ENCODE measurements at regions not wholly inside any gene's neighbourhood (a gene's known extent, or its start where the extent isn't known, plus 50 kb on each side); places are given as distances from the start of the nearest gene placed in this dataset.

DNA sequence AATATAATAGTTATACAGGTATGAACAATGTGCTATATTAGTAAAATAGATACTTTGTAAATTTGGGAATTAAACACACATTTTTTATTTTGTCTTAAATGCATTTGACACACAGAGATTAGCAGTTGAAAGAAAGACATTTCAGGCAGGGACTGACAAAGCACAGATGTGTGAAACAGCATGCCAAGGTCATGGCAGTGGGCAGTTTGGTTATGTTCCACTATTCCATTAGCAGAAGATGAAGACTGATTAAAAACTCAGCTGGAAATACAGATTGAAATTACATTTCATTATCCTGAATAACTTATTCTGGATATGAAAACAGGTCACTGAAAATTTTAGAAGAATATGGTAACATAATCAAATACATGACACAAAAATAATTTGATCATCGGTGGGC, 669.8 kb upstream of the LRFN5 start (continued):
- TF ChIP-seq, protein P1, sequence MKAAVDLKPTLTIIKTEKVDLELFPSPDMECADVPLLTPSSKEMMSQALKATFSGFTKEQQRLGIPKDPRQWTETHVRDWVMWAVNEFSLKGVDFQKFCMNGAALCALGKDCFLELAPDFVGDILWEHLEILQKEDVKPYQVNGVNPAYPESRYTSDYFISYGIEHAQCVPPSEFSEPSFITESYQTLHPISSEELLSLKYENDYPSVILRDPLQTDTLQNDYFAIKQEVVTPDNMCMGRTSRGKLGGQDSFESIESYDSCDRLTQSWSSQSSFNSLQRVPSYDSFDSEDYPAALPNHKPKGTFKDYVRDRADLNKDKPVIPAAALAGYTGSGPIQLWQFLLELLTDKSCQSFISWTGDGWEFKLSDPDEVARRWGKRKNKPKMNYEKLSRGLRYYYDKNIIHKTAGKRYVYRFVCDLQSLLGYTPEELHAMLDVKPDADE (IDR thresholded peaks at IDR 0.05): no peak
- TF ChIP-seq JUNB (IDR thresholded peaks at IDR 0.05; ENCODE audit: unreplicated experiment) (no peak), NANOG (IDR thresholded peaks at IDR 0.05; ENCODE audit: borderline replicate concordance) (no peak)

DNA sequence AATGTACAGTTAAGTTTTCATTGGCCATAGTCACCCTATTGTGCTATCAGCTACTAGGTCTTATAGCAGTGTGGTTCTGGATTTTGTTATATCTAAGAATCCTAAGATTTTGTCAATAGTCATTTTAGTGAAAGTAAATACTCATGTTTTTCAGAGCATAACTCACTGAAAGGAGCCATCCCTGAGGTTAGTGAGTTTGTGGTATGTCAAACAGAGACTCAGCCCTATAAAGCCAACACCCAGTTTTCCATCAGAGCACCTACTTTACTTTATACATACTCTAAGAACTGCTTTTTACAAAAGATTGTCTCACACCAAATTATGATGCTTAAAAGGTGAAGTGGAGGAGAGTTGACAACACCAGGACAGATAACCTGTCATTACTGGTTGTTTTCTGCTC, 686.3 kb upstream of the LRFN5 start:
- no peak overlapping the region for H3K4me3 ChIP-seq
- Mint-ChIP-seq H3K9me3 (no peaks in the 10 kb centered on the region), H3K27me3 (ENCODE audit: insufficient read depth, low read depth, poor library complexity) (no peaks in the 10 kb centered on the region), H3K4me3 (no peak overlapping the region), H3K36me3 (ENCODE audit: low read depth) (no peaks in the 10 kb centered on the region), H3K4me1 (no peaks in the 10 kb centered on the region), H3K27ac (no peak overlapping the region)
- H3K4me1 ChIP-seq (ENCODE audit: insufficient read depth): no peaks in the 10 kb centered on the region
- TF ChIP-seq EZH2 (IDR thresholded peaks at IDR 0.05; ENCODE audit: low read depth, unreplicated experiment) (no peak), ZNF114 (CRISPR knock-in tag; IDR thresholded peaks at IDR 0.05) (no peak), ZNF331 (CRISPR knock-in tag; IDR thresholded peaks at IDR 0.05; ENCODE audit: low read depth) (no peak), CREB1 (CRISPR knock-in tag; IDR thresholded peaks at IDR 0.05; ENCODE audit: low read depth) (no peak), POLR2AphosphoS5 (IDR thresholded peaks at IDR 0.05; ENCODE audit: low read depth) (no peak)
- TF ChIP-seq, protein P2, sequence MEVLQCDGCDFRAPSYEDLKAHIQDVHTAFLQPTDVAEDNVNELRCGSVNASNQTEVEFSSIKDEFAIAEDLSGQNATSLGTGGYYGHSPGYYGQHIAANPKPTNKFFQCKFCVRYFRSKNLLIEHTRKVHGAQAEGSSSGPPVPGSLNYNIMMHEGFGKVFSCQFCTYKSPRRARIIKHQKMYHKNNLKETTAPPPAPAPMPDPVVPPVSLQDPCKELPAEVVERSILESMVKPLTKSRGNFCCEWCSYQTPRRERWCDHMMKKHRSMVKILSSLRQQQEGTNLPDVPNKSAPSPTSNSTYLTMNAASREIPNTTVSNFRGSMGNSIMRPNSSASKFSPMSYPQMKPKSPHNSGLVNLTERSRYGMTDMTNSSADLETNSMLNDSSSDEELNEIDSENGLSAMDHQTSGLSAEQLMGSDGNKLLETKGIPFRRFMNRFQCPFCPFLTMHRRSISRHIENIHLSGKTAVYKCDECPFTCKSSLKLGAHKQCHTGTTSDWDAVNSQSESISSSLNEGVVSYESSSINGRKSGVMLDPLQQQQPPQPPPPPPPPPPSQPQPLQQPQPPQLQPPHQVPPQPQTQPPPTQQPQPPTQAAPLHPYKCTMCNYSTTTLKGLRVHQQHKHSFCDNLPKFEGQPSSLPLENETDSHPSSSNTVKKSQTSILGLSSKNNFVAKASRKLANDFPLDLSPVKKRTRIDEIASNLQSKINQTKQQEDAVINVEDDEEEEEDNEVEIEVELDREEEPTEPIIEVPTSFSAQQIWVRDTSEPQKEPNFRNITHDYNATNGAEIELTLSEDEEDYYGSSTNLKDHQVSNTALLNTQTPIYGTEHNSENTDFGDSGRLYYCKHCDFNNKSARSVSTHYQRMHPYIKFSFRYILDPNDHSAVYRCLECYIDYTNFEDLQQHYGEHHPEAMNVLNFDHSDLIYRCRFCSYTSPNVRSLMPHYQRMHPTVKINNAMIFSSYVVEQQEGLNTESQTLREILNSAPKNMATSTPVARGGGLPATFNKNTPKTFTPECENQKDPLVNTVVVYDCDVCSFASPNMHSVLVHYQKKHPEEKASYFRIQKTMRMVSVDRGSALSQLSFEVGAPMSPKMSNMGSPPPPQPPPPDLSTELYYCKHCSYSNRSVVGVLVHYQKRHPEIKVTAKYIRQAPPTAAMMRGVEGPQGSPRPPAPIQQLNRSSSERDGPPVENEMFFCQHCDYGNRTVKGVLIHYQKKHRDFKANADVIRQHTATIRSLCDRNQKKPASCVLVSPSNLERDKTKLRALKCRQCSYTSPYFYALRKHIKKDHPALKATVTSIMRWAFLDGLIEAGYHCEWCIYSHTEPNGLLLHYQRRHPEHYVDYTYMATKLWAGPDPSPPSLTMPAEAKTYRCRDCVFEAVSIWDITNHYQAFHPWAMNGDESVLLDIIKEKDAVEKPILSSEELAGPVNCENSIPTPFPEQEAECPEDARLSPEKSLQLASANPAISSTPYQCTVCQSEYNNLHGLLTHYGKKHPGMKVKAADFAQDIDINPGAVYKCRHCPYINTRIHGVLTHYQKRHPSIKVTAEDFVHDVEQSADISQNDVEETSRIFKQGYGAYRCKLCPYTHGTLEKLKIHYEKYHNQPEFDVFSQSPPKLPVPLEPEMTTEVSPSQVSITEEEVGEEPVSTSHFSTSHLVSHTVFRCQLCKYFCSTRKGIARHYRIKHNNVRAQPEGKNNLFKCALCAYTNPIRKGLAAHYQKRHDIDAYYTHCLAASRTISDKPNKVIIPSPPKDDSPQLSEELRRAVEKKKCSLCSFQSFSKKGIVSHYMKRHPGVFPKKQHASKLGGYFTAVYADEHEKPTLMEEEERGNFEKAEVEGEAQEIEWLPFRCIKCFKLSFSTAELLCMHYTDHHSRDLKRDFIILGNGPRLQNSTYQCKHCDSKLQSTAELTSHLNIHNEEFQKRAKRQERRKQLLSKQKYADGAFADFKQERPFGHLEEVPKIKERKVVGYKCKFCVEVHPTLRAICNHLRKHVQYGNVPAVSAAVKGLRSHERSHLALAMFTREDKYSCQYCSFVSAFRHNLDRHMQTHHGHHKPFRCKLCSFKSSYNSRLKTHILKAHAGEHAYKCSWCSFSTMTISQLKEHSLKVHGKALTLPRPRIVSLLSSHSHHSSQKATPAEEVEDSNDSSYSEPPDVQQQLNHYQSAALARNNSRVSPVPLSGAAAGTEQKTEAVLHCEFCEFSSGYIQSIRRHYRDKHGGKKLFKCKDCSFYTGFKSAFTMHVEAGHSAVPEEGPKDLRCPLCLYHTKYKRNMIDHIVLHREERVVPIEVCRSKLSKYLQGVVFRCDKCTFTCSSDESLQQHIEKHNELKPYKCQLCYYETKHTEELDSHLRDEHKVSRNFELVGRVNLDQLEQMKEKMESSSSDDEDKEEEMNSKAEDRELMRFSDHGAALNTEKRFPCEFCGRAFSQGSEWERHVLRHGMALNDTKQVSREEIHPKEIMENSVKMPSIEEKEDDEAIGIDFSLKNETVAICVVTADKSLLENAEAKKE (CRISPR knock-in tag; IDR thresholded peaks at IDR 0.05): no peak
- TF ChIP-seq, protein P3, sequence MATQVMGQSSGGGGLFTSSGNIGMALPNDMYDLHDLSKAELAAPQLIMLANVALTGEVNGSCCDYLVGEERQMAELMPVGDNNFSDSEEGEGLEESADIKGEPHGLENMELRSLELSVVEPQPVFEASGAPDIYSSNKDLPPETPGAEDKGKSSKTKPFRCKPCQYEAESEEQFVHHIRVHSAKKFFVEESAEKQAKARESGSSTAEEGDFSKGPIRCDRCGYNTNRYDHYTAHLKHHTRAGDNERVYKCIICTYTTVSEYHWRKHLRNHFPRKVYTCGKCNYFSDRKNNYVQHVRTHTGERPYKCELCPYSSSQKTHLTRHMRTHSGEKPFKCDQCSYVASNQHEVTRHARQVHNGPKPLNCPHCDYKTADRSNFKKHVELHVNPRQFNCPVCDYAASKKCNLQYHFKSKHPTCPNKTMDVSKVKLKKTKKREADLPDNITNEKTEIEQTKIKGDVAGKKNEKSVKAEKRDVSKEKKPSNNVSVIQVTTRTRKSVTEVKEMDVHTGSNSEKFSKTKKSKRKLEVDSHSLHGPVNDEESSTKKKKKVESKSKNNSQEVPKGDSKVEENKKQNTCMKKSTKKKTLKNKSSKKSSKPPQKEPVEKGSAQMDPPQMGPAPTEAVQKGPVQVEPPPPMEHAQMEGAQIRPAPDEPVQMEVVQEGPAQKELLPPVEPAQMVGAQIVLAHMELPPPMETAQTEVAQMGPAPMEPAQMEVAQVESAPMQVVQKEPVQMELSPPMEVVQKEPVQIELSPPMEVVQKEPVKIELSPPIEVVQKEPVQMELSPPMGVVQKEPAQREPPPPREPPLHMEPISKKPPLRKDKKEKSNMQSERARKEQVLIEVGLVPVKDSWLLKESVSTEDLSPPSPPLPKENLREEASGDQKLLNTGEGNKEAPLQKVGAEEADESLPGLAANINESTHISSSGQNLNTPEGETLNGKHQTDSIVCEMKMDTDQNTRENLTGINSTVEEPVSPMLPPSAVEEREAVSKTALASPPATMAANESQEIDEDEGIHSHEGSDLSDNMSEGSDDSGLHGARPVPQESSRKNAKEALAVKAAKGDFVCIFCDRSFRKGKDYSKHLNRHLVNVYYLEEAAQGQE (IDR thresholded peaks at IDR 0.05; ENCODE audit: unreplicated experiment): no peak
- no peak for DNase-seq (ENCODE audit: low spot score)
- H3F3A ChIP-seq (replicated peaks; ENCODE audit: low read depth): no peaks in the 10 kb centered on the region
- H4K20me1 ChIP-seq (replicated peaks; ENCODE audit: insufficient read depth): no peaks in the 10 kb centered on the region
- no peaks in the 10 kb centered on the region for H3K36me3 ChIP-seq (ENCODE audit: insufficient read depth)
- no peak overlapping the region for H3K4me2 ChIP-seq
- H3K9me2 ChIP-seq (ENCODE audit: insufficient read depth): no peaks in the 10 kb centered on the region
- H3K79me2 ChIP-seq (replicated peaks; ENCODE audit: insufficient read depth): no peaks in the 10 kb centered on the region
- no peak for ATAC-seq
- H3K27ac ChIP-seq (ENCODE audit: low read depth): no peak overlapping the region
- no peaks in the 10 kb centered on the region for H3K27me3 ChIP-seq (ENCODE audit: insufficient read depth)
- H2AFZ ChIP-seq: no peak overlapping the region

Data from GM23338 (cell line).